M059J (cell line): ENCODE measurements at regions not wholly inside any gene's neighbourhood (a gene's known extent, or its start where the extent isn't known, plus 50 kb on each side); places are given as distances from the start of the nearest gene placed in this dataset.

Experiments
- DNase-seq: peaks from one replicate; pipeline ENCODE4 v3.0.0-alpha.2; 2012; ENCODE audit warnings: low read depth

DNA sequence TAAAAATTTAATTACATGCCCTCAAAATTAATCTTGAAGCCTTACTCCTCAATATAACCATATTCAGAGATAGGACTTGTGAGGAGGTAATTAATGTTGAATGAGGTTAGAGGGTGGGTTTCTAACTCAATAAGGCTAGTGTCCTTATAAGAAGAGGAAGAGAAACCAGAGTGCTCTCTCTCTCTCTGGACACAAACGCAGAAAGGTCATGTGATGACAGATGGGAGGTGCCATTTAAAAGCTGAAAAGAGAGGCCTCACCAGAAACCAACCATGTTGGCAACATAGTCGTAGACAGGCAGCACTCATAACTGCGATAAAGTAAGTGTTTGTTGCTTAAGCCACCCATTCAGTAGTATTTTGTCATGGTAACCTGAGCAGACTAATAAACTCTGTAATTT, 378.5 kb upstream of the LMO3 start:
- no peak for DNase-seq

DNA sequence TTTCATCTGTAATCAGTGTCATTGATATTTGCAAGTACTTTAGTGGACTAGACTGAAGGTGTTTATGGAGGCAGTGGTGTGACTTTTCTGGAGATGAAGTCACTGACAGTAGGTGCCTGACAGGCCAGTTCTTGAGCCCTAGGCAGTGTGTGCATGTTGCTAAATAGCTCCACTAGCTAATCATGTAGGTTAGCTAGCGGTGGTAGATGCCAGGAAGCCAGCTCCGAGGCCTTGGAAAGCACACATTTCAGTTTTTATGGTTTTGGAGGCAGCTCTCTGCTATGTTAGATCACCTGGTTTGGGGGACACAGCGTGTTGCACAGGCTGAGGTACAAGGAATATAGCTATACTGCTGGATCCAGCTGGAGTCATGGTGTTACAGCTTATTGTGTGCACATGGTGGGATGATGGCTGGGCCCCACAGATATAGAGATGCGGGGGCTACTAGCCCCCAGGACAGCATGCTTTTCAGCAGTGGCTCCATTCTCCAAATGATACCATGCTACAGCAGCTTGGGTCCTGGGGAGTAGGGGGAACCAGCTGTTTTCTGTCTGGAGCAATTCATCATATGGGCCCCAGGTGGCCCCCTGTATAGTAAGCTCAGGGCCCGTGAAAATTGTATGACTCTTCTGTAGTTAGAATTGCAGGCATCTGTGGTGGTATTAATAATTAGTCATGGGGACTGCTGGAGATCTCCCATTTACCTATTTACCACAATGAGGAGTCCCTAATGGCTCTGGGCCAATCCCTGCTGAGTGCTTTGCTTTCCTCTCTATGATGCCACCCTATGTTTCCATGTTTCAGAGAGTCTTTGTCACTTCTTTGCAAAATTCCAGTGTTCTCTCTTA, 367.2 kb upstream of the LMO3 start:
- no peak for DNase-seq

DNA sequence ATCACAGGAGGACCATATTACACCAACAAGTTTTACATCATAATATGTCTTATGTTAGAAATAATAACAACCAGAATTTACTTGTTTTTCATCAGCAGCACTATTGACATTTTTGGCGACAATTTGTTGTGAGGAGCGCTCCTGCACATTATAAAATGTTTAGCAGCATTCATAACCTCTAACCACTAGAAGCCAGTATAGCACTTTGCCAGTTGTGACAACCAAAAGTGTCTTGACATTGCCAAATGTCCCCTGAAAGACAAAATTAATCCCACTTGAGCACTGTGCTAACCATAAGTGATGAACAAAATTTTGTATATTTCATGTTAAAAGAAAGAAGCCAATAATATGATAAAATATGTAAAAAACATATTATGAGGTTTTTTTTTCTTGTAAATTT, 356.9 kb upstream of the LMO3 start:
- DNase-seq = no peak

DNA sequence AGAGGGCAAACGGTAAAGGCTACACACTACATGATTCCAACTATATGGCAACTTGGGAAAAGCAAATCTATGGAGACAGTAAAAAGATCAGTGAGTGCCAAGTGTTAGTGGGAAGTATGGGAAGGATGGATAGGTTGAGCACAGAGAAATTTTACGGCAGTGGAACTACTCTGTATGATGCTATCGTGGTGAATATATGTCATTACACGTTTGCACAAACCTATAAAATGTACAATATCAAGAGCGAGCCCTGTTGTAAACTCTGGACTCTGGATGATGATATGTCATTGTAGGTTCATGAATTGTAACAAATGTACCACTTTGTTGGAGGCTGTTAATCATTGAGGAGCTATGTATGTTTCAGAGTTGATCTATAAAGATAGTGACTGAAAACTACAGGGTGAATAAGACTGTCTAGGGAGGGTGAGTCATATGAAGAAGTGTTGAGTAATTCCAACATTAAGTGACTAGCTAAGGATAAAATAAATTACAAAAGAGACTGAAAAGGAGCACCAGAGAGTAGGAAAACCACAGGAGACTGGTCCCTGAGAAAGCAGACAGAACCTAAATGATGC, 349.2 kb upstream of the LMO3 start:
- peak; percentile 2 for DNase-seq

DNA sequence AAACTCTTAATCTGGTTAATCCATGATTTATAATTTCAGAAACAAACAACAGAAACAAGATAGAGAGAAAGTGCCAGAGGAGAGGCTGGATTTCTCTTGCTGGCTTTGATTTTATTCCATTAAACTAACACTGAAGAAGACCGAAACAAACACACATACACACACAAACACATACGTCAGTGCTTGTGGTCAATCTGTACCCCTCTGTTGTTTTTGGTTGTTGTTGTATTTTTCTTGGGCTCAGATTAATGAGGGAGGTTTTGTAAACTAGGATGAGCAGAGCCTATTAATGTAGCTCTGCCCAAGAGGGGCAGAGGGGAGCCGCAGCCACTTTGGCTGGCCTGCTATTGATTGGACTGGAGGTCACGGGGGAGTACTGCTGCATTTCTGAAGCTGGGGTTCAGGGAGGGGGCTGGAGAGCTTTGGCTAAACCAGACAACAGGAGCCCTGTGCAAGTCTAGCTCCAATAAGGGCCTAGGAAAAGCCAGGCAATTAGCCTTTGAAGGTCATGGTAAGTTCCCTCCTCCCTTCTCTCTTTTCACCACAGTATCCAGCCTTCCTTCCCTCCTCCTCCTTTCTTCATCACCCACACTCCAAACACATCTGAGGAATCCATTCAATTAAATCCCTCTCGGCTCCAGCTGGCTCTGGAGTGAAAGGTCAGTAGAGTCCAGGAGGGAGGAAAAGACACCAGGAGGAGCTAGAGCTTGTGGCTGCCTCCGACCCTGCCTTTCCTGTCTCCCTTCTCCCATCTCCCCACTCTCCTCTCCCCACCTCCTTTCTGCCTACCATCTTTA, 344.1 kb upstream of the LMO3 start:
- no peak for DNase-seq

DNA sequence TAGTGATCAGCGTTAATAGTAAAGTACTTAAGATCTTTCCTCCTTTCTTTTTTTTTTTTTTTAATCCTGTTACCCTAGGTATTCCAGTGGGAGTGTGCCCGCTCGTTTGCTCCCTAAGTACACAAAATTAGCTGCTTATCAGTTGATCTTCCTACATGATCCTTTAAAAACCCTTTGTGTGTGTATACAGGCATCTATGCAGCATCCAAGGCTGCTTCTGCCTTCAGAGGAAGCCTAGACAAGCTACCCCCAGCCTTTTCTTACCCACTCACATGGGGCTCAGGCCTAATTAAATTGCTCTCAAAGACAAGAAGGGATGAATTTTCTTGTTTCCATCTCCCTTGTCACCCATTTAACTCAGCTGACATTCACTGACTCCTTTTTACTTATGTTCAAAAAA, 343.4 kb upstream of the LMO3 start:
- DNase-seq = no peak

DNA sequence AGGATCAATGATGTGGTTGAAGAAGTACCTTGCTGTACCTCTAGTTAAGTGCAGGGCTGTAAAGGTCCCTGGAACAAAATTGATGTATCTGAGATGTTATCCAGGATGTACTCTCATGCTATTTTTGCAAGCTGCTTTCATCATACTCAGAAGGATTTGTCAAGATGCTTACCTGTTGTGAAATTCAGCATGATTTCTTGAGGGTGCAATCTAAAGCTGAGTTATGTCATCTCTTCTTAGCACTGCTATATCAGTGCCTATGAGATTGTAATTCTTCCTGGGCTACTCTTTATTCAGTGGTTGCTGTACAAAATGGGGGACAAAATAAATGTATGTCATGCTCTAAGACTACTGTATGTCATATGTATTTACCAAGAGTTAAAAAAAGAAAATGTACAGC, 340.7 kb upstream of the LMO3 start:
- no peak for DNase-seq

DNA sequence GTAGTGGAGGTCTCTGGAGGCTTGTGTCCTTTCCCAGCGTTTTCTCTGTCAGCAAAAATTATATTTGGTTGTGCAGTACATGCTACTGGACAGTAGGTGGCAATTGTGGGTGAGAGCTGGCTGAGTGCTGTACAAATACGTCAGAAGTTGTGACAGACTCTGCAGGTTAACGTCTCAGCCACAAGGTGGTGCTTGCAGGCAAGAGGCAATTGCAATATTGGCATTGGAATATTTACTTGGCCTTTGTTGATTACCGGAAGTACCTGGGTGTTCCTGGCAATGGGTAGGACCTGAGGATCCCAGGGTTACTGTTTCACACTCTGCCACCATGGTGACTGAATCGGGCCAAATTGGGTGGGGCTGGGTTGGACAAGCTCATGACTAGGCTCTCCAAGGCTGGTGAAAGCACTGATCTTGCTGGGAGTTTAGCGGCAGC, 333.9 kb upstream of the LMO3 start:
- DNase-seq = peak; percentile 9

DNA sequence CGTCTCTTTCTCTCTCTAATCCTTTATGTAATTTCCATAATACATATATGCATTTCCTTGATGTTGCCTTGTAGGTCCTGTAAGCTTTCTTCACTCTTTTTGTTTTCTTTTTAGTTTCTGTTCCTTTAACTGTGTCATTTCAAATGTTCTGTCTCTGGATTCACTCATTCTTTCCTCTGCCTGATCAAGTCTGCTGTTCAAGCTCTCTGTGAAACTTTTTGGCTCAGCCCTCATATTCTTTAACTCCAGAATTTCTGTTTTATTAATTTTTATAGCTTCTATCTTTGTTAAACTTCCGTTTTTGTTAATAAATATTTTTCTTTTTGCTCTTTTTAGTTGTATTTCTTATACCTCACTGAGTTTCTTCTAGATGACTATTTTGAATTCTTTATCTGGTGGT, 321.3 kb upstream of the LMO3 start:
- DNase-seq = no peak

DNA sequence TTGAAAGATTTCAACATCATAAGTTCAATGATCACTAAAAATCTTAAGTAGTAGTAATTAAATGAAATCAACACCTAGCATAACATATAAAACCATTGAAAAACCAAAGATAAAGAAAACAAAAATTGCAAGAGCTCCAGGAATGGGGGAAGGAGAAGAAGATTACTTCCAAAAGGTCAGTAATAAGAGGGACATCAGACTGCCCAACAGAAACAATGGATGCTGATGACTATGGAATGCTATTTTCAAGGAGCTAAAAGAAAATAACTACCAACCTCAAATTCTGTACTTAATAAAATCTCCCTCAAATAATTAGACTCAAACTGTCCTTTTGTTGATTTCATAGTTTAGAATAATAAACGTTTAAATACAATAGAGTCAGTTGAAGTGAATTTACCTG, 314.5 kb upstream of the LMO3 start:
- no peak for DNase-seq

DNA sequence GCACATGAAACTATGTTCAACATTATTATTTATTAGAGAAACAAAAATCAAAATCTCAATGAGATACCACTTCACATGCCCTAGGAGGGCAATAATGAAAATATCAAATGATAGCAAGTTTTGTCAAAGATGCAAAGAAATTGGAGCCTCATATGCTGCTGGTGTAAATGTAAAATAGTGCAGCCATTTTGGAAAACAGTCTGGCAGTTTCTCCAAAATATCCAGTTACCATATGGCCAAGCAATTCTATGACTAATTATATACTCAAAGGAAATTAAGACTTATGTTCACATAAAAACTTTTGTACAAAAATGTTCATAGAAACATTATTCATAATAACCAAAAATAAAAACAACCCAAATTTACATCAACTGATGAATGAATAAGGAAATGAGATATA, 313.6 kb upstream of the LMO3 start:
- DNase-seq = no peak

DNA sequence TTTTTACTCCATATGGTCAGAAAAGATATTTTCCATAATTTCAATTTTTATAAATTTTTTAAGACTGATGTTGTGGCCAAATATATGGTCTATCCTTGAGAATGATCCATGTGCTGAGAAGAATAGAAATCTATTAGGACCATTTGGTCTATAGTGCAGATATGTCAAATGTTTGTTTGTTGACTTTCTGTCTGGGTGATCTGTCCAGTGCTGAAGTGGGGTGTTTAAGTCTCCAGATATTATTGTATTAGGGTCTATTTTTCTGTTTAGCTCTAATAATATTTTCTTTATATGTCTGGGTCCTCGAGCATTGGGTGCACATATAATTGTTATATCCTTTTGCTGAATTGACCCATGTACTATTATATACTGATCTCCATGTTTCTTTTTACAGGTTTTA, 308.9 kb upstream of the LMO3 start:
- DNase-seq = no peak

DNA sequence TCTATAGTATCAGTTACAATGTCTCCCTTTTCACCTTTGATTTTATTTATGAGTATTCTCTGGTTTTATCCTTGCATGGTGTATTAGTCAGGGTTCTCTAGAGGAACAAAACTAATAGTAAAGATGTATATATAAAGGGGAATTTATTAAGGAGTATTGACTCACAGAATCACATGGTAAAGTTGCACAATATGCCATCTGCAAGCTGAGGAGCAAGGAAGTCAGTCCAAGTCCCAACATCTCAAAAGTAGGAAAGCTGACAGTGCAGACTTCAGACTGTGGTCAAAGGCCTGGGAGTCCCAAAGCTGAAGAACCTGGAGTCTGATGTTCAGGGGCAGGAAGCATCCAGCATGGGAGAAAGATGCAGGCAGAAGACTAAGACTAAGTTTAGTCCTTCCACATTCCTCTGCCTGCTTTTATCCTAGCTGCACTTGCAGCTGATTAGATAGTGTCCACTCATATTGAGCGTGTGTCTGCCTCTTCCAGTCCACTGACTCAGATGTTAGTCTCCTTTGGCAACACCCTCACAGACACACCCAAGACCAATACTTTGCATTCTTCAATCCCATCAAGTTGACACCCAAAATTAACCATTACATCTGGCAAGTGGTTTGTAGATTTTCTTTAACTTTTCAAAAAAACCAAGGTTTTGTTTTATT, 308.0 kb upstream of the LMO3 start:
- DNase-seq = no peak

DNA sequence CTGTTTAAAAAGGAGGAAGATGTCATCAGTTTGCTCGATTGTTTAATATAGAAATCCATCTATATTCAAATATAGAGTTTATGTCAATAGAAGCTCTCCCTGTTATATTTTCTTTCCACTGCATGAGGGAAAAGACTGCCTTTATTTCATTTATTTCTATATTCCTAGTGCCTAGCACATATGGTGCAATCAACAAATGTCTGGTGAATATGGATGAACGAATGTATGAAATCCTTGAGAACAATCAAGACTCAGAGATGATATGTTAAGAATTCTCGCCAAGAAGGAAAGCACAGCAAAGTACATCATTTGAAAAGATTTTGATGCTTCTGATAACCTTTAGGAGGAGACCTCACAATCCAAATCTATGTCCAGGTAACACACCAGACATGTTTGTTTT, 296.0 kb upstream of the LMO3 start:
- DNase-seq = no peak

DNA sequence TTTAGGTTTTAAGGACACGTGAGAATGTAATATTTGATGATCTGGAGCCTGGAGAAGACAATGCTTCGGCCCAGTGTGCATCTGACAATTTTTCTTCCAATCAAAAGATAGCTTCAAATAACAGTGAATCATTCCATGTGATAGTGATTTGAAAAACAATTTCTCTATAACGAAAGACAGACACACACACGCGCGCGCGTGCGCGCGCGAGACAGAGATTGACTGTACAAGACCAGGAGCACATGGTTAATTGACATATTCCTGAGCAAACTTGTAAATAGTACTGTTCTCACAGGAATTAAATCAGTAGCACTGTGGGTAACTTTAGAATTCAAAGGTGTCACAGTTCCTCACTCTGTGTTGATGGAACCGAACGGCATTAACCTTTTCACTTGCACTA, 287.5 kb upstream of the LMO3 start:
- DNase-seq = no peak

DNA sequence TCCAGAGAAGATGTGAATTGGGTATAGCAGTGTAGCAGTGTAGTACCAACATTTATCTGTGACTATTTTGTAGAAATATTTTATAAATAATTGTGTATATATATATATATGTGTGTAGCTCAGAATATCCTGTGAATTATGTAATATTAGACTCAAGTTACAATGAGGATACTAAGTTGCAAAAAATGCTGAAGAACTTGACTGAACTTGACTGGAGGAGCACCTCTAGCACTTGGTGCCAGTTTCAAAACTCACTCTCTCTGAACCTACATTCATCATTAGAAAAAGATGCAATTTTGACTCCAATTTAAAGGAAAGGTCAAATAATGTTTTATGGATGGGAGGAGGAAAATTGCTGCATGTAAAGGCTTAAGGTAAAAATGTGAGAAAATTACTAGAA, 285.7 kb upstream of the LMO3 start:
- DNase-seq = no peak

DNA sequence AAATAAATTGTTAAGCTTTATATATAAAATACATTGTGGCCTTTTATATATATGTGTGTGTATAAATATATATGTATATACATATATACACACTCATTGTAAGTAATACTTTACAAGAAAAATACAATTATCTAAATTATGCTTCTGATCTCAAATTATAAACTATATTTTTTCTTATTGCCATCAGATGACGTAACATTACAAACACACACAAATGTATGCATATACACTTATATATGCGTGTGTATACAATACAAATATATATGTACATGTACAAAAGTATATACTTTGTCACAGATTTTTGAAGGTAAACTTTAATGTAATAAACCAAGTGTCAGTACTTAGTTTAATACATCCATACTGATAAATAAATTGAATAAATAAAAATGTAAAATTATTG, 278.9 kb upstream of the LMO3 start:
- no peak for DNase-seq

DNA sequence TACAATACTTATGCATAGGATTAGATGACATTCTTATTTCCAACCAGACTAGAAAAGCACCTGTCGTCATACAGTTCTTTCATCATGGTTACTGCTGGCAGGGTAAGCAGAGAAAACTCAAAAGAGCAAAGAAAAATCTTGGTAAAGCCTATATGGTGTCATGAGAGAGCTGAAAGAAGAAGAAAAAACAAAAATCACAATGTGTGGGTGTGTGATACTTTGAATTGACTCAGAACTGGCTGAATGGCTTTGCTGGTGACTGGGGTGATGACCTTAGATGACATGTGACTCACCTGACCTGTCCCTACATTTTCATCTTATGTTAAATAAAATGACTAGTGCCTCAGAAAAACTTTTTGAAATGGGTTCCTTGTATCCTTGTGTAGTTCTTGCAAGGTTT, 278.1 kb upstream of the LMO3 start:
- no peak for DNase-seq

DNA sequence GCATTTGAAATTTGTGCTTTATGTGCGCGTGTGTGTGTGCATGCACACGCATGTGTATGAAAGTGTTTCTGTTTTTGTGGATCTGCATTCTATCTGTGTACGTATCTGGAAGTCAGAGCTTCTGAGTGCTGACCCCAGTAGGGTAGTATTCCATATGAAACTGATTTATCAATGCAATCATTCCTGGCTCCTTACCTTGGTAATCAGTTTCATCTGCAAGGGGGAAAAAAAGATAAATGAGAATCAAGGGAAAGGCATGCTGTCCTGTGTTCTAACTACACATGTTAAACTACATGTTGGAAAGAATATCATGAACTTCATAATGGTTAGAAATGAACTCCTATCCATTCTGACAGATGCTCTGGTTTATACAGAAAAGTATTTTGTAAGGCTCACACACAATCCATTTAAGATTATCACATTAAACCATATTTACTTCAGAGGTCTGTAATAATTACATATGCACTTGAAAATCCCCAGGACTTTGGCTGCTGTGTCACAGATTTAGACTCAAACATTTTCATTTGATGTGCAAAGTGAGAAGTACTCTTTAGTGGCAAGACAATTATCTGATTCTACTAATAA, 276.1 kb upstream of the LMO3 start:
- no peak for DNase-seq

DNA sequence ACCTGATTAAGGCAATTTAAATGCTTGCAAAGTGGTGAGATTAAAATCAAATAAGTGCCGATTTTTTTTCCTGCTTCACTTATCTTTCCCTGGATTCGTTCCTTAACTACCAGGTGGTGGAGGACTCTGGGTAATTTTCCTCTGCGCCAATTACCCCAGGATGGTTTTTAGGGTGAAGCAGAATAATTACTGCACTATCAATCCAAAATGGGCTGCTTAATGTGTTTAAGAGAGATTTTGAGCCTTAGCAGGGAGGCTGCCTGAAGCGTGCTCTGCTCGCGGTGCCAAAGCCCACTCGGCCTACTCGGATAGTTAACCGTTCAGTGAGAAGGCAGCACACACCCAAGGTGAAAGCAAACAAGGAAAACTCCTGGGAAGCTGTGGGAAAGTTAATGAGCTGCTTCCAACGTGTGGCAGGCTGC, 274.9 kb upstream of the LMO3 start:
- DNase-seq = no peak

DNA sequence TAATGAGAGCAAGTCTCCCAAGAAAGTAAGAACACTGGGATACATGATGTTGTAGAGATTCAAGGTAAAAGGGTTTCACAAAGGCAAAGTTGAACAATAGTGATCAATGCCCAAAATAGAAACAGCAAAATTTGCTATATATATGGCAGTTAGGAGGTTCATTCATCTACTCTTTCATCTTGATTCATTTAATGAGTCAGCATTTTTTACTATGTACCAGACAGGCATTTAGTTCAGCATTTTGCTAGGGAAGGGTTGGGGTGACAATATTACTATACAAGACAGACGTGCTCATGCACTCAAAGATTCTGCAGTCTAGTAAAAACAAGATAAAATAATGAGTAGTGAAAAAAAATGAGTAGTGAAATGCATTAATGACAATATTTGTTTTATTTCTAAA, 264.9 kb upstream of the LMO3 start:
- DNase-seq = no peak

DNA sequence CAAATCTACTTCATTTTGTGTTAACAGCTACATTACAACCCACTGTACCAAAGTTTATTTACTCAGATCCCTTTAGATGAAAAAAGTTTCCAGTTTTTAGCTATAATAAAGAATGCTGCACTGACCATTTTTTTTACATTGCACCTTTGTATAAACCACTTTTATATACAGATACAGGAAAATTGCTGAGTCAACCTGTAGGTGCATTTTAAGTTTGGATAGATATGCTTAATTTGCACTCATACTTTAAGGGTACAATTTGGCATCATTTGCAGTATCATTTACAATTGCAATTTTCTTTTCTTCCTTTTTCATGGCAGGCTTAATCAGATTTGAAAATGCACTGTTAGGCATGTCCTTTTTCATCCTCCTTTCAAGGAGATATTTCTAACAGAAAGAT, 257.8 kb upstream of the LMO3 start:
- DNase-seq = no peak
